CD14-positive monocyte (primary cell): ENCODE measurements at regions not wholly inside any gene's neighbourhood (a gene's known extent, or its start where the extent isn't known, plus 50 kb on each side); places are given as distances from the start of the nearest gene placed in this dataset.

Source experiments
- DNase-seq, 3 donors: peaks; one replicate each; pipeline ENCODE4 v3.0.0-alpha.2; 2011 to 2022
- H2AFZ ChIP-seq: 2 replicates; pipeline ENCODE4 v1.6.0; 2012; ENCODE audit warnings: mild to moderate bottlenecking, low read depth, low read length, inconsistent platforms; ENCODE audit not compliant: insufficient read depth, poor library complexity, severe bottlenecking
- H3K27ac ChIP-seq, 2 donors: 1 replicate in 1 of 2; 2 replicates in 1 of 2; pipeline ENCODE4 v1.5.1; 2012 to 2013; ENCODE audit warnings: low read length in 2 of 2, control low read depth in 1 of 2, inconsistent platforms in 1 of 2, low read depth in 1 of 2, mild to moderate bottlenecking in 1 of 2
- H3K27me3 ChIP-seq, 2 donors: one replicate each; pipeline versions ENCODE4 v1.6.0 to v1.6.1; 2011 to 2013; ENCODE audit warnings: low read length in 2 of 2; ENCODE audit not compliant: control insufficient read depth in 2 of 2, insufficient read depth in 2 of 2
- H3K36me3 ChIP-seq, 2 donors: replicated peaks in 1 of 2; 1 replicate in 1 of 2; 2 replicates in 1 of 2; pipeline versions ENCODE4 v1.5.1 to v1.6.1; 2012 to 2013; ENCODE audit warnings: low read length in 2 of 2, control low read depth in 1 of 2, inconsistent platforms in 1 of 2, mild to moderate bottlenecking in 1 of 2; ENCODE audit not compliant: insufficient read depth in 2 of 2, control insufficient read depth in 1 of 2
- H3K4me1 ChIP-seq, 2 donors: 1 replicate in 1 of 2; 2 replicates in 1 of 2; pipeline versions ENCODE4 v1.5.1 to v1.6.1; 2012 to 2013; ENCODE audit warnings: low read length in 2 of 2, control low read depth in 1 of 2, inconsistent platforms in 1 of 2, mild to moderate bottlenecking in 1 of 2, moderate library complexity in 1 of 2; ENCODE audit not compliant: insufficient read depth in 2 of 2, control insufficient read depth in 1 of 2
- H3K4me2 ChIP-seq: replicated peaks from 2 replicates; pipeline ENCODE3; 2012; ENCODE audit warnings: low read length, moderate library complexity, mild to moderate bottlenecking; ENCODE audit not compliant: poor library complexity, severe bottlenecking; ENCODE audit errors: extremely low read depth
- H3K4me3 ChIP-seq, 3 experiments: fragments of 200-600 bp in 1 of 3; sonication (generic) in 1 of 3; replicated peaks in 1 of 3; 1 replicate in 2 of 3; 2 replicates in 1 of 3; pipeline ENCODE4 v1.5.1; 2011 to 2013; ENCODE audit warnings: low read length in 3 of 3, mild to moderate bottlenecking in 3 of 3, control low read depth in 2 of 3, low read depth in 2 of 3, inconsistent platforms in 1 of 3, moderate library complexity in 1 of 3
- H3K79me2 ChIP-seq: 2 replicates; pipeline ENCODE4 v1.6.0; 2012; ENCODE audit warnings: mild to moderate bottlenecking, control low read depth, inconsistent platforms, low read length, moderate library complexity; ENCODE audit not compliant: insufficient read depth
- H3K9ac ChIP-seq: 2 replicates; pipeline ENCODE4 v1.6.0; 2017; ENCODE audit warnings: low read length, mild to moderate bottlenecking; ENCODE audit not compliant: insufficient read depth, poor library complexity, severe bottlenecking
- H3K9me3 ChIP-seq, 2 donors: replicated peaks in 1 of 2; 1 replicate in 1 of 2; 2 replicates in 1 of 2; pipeline versions ENCODE4 v1.5.1 to v1.6.1; 2012 to 2013; ENCODE audit warnings: low read length in 2 of 2, control low read depth in 1 of 2; ENCODE audit not compliant: control insufficient read depth in 1 of 2, insufficient read depth in 1 of 2
- H4K20me1 ChIP-seq: 2 replicates; pipeline ENCODE4 v1.6.0; 2012; ENCODE audit warnings: mild to moderate bottlenecking, low read length, control low read depth, moderate library complexity; ENCODE audit not compliant: insufficient read depth
- H3K27ac Mint-ChIP-seq, 7 donors: one replicate each; pipeline ENCODE4 v1.8.0; 2020; ENCODE audit warnings: mild to moderate bottlenecking in 7 of 7, mixed read lengths in 7 of 7, moderate library complexity in 6 of 7, inconsistent platforms in 2 of 7
- H3K27me3 Mint-ChIP-seq, 3 donors: one replicate each; pipeline ENCODE4 v1.8.0; 2021 to 2022; ENCODE audit warnings: low read depth in 3 of 3, mild to moderate bottlenecking in 3 of 3, mixed read lengths in 3 of 3, moderate library complexity in 3 of 3, inconsistent platforms in 1 of 3
- H3K36me3 Mint-ChIP-seq, 2 donors: one replicate each; pipeline ENCODE4 v1.8.0; 2020; ENCODE audit warnings: mixed read lengths in 2 of 2, inconsistent platforms in 1 of 2, mild to moderate bottlenecking in 1 of 2
- H3K4me1 Mint-ChIP-seq: one replicate; pipeline ENCODE4 v1.8.0; 2020; ENCODE audit warnings: mild to moderate bottlenecking, mixed read lengths
- H3K4me3 Mint-ChIP-seq, 2 donors: one replicate each; pipeline ENCODE4 v1.8.0; 2020; ENCODE audit warnings: mild to moderate bottlenecking in 2 of 2, mixed read lengths in 2 of 2, moderate library complexity in 1 of 2
- H3K9me3 Mint-ChIP-seq, 7 donors: one replicate each; pipeline ENCODE4 v1.8.0; 2020 to 2022; ENCODE audit warnings: mixed read lengths in 7 of 7, mild to moderate bottlenecking in 6 of 7, moderate library complexity in 6 of 7, inconsistent platforms in 2 of 7
- CTCF ChIP-seq: fragments of 200-600 bp; IDR thresholded peaks from one replicate; pipeline ENCODE4 v1.8.0; 2022; ENCODE audit warnings: antibody characterized with exemption, mild to moderate bottlenecking
- WGBS: methylation state at CpG from one replicate; pipeline ENCODE4 v1.1.5; 2013; ENCODE audit warnings: missing lambda C conversion rate; ENCODE audit not compliant: insufficient coverage; 5-methylcytosine and 5-hydroxymethylcytosine counted together
- intact Hi-C, 2 donors: fragments of 100-400 bp; cut with micrococcal nuclease; formaldehyde crosslinking; loops; one replicate each; pipeline versions ENCODE4 v1.15.0 to v1.15.1; 2023

- DNase-seq = no peak
- H3K4me1 ChIP-seq = peaks cover 6 to 7% of the 10 kb centered on the region in 2 donors
- intact Hi-C loops = no loop called here
- WGBS = no CpG with 5 or more reads among the region's 1 CpG
- H3K79me2 ChIP-seq = no peaks in the 10 kb centered on the region
- H3K4me3 Mint-ChIP-seq = no peak overlapping the region
- H4K20me1 ChIP-seq = no peaks in the 10 kb centered on the region
- no peaks in the 10 kb centered on the region for H3K36me3 Mint-ChIP-seq
- no peak overlapping the region for H2AFZ ChIP-seq
- no peak overlapping the region for H3K27ac ChIP-seq
- no peak overlapping the region for H3K4me2 ChIP-seq
- H3K36me3 ChIP-seq = no peaks in the 10 kb centered on the region
- no peaks in the 10 kb centered on the region for H3K9me3 ChIP-seq
- no peak for TF ChIP-seq CTCF
- H3K27me3 Mint-ChIP-seq = peaks cover 0 to 2% (median 1%) of the 10 kb centered on the region in 3 donors
- H3K9ac ChIP-seq = no peak overlapping the region
- H3K9me3 Mint-ChIP-seq = no peaks in the 10 kb centered on the region
- H3K4me3 ChIP-seq = no peak overlapping the region
- no peak overlapping the region for H3K27ac Mint-ChIP-seq
- peaks cover 21% of the 10 kb centered on the region for H3K4me1 Mint-ChIP-seq
- no peaks in the 10 kb centered on the region for H3K27me3 ChIP-seq
Observed at GRCh38 chr3:98709441-98709840, 53.7 kb upstream of the ST3GAL6 start.

GRCh38 chr3:98710067-98710659 is 53.0 kb upstream of the ST3GAL6 start:
- Mint-ChIP-seq H3K9me3 (no peaks in the 10 kb centered on the region), H3K27me3 (peaks cover 0 to 2% (median 1%) of the 10 kb centered on the region in 3 donors)
- WGBS = no CpG with 5 or more reads among the region's 3 CpGs

More at GRCh38 chr3:98710067-98710659, 53.0 kb upstream of the ST3GAL6 start:
- Histone ChIP-seq H3K9me3 (no peaks in the 10 kb centered on the region), H3K27ac (no peak overlapping the region), H3K4me3 (no peak overlapping the region), H3K9ac (no peak overlapping the region), H3K79me2 (no peaks in the 10 kb centered on the region), H2AFZ (no peak overlapping the region), H3K4me1 (peaks cover 6 to 7% of the 10 kb centered on the region in 2 donors), H3K27me3 (no peaks in the 10 kb centered on the region), H3K36me3 (no peaks in the 10 kb centered on the region), H3K4me2 (no peak overlapping the region), H4K20me1 (no peaks in the 10 kb centered on the region)
- Mint-ChIP-seq H3K36me3 (no peaks in the 10 kb centered on the region), H3K27ac (peak overlapping the region in 3 of 7 donors; percentile 22 to 47 (median 36)), H3K4me3 (no peak overlapping the region), H3K4me1 (peaks cover 21% of the 10 kb centered on the region)
- intact Hi-C loops = no loop called here
- no peak for TF ChIP-seq CTCF
- DNase-seq = no peak
